ENCODE measurements at regions not wholly inside any gene's neighbourhood (a gene's known extent, or its start where the extent isn't known, plus 50 kb on each side); places are given as distances from the start of the nearest gene placed in this dataset.

DNA sequence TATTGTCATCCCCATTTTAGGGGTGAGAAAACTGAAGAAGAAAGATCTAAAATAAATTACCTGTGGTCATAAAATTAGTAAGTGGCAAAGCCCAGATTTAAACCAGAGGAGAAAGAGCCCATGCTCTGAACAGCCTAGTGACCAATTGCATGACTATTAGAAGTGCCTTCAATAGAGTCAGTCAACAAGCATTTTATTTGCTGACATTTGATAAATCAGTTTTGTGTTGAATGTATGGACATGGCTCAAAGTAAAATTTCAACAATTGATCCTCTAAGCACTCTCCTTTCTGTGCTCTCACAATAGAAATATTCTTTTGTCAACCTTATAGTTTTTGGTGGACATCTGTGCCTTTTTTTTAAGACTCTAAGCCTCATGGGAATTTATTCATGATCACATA is 572.9 kb upstream of the SOX9 start:
- TF ChIP-seq, protein P1, sequence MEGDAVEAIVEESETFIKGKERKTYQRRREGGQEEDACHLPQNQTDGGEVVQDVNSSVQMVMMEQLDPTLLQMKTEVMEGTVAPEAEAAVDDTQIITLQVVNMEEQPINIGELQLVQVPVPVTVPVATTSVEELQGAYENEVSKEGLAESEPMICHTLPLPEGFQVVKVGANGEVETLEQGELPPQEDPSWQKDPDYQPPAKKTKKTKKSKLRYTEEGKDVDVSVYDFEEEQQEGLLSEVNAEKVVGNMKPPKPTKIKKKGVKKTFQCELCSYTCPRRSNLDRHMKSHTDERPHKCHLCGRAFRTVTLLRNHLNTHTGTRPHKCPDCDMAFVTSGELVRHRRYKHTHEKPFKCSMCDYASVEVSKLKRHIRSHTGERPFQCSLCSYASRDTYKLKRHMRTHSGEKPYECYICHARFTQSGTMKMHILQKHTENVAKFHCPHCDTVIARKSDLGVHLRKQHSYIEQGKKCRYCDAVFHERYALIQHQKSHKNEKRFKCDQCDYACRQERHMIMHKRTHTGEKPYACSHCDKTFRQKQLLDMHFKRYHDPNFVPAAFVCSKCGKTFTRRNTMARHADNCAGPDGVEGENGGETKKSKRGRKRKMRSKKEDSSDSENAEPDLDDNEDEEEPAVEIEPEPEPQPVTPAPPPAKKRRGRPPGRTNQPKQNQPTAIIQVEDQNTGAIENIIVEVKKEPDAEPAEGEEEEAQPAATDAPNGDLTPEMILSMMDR (conservative IDR thresholded peaks at IDR 0.05): no peak
- TF ChIP-seq EZH2 (IDR thresholded peaks at IDR 0.05; ENCODE audit: low read depth): no peak

All from PC-9 (cell line).